Activated CD4-positive, alpha-beta T cell treated with anti-CD3 and anti-CD28 coated beads, Interleukin-2, amount 50 U/mL, for 4 hours (primary cell): ENCODE measurements at regions not wholly inside any gene's neighbourhood (a gene's known extent, or its start where the extent isn't known, plus 50 kb on each side); places are given as distances from the start of the nearest gene placed in this dataset.
"Not testable (repeated sequence)": the region's sequence is repeated elsewhere in the genome, so short reads cannot be mapped to it uniquely, and the experiment has no call there.

Experiments
- DNase-seq, 2 experiments: peaks; one replicate each; pipeline ENCODE4 v3.0.0-alpha.2; 2020

- no peak for DNase-seq
These were observed 230.8 kb upstream of the PKN2 start for GRCh38 chr1:88453295-88453694.

- DNase-seq: no peak
These were observed 229.3 kb upstream of the PKN2 start for GRCh38 chr1:88454781-88455180.

- DNase-seq: no peak
These were observed 228.3 kb upstream of the PKN2 start for GRCh38 chr1:88455621-88456256.

GRCh38 chr1:88457197-88457596 lies 226.9 kb upstream of the PKN2 start:
- no peak for DNase-seq

GRCh38 chr1:88461007-88461406 lies 223.1 kb upstream of the PKN2 start:
- DNase-seq: no peak

GRCh38 chr1:88462096-88462487 lies 222.0 kb upstream of the PKN2 start:
- DNase-seq: no peak

GRCh38 chr1:88462488-88463261 lies 221.4 kb upstream of the PKN2 start:
- no peak for DNase-seq

GRCh38 chr1:88463401-88463985 lies 220.6 kb upstream of the PKN2 start:
- no peak for DNase-seq

- DNase-seq: no peak
These were observed 218.1 kb upstream of the PKN2 start for GRCh38 chr1:88466011-88466410.

- DNase-seq: no peak
These were observed 217.0 kb upstream of the PKN2 start for GRCh38 chr1:88466899-88467580.

GRCh38 chr1:88472298-88472697 lies 211.8 kb upstream of the PKN2 start:
- no peak for DNase-seq

GRCh38 chr1:88472714-88473113 lies 211.4 kb upstream of the PKN2 start:
- no peak for DNase-seq

GRCh38 chr1:88474555-88475304 lies 209.3 kb upstream of the PKN2 start:
- DNase-seq: no peak

- DNase-seq: no peak
These were observed 199.2 kb upstream of the PKN2 start for GRCh38 chr1:88484881-88485280.

- no peak for DNase-seq
These were observed 195.8 kb upstream of the PKN2 start for GRCh38 chr1:88488237-88488636.

- DNase-seq: no peak
These were observed 193.4 kb upstream of the PKN2 start for GRCh38 chr1:88490676-88491075.

- no peak for DNase-seq
These were observed 184.4 kb upstream of the PKN2 start for GRCh38 chr1:88499671-88500070.

GRCh38 chr1:88502886-88503285 lies 181.2 kb upstream of the PKN2 start:
- DNase-seq: no peak

- no peak for DNase-seq
These were observed 180.4 kb upstream of the PKN2 start for GRCh38 chr1:88503646-88504045.

- DNase-seq: no peak
These were observed 179.5 kb upstream of the PKN2 start for GRCh38 chr1:88504601-88505000.

- no peak for DNase-seq
These were observed 174.7 kb upstream of the PKN2 start for GRCh38 chr1:88509379-88509778.

GRCh38 chr1:88514544-88515060 lies 169.5 kb upstream of the PKN2 start:
- no peak for DNase-seq

- DNase-seq: not testable (repeated sequence)
These were observed 166.6 kb upstream of the PKN2 start for GRCh38 chr1:88517499-88517898.
